HepG2 (cell line): ENCODE measurements at regions not wholly inside any gene's neighbourhood (a gene's known extent, or its start where the extent isn't known, plus 50 kb on each side); places are given as distances from the start of the nearest gene placed in this dataset.

Experiments used
- ATAC-seq: fragments of 200-7000 bp; cut with Tn5 transposase; 3 replicates; pipeline ENCODE4 v1.9.1; 2020; ENCODE audit warnings: mild to moderate bottlenecking, moderate library complexity
- BruUV-seq: library from RNA; stranded (reverse); fragments of 400-500 nt; replicated peaks from 2 replicates; lab custom pipeline; 2021; lab: Mats Ljungman, UMichigan
- CTCF ChIA-PET: fragments of 300-600 bp; formaldehyde crosslinking; extraction: SDS; loops from one replicate; lab custom pipeline; 2021; ENCODE audit warnings: low total read pairs, inconsistent platforms, low intra/inter-chr PET ratio; lab: Yijun Ruan, JAX
- POLR2A ChIA-PET: fragments of 350-600 bp; sonication (Branson Sonifier 250); formaldehyde crosslinking; loops from one replicate; lab custom pipeline; 2020; ENCODE audit warnings: antibody characterized with exemption, inconsistent platforms; lab: Yijun Ruan, JAX
- DNase-seq: peaks from one replicate; pipeline ENCODE4 v3.0.0-alpha.2; 2015; ENCODE audit warnings: low spot score
- FAIRE-seq: peaks from 3 replicates; lab custom pipeline; 2011; peaks lifted over from hg19 to GRCh38; lab: Jason Lieb, UNC
- H2AFZ ChIP-seq: one replicate; pipeline ENCODE4 v1.6.1; 2011; ENCODE audit warnings: low read length, inconsistent platforms
- H3K27ac ChIP-seq: fragments of 300-600 bp; 3 replicates; pipeline ENCODE4 v1.8.0; 2011; ENCODE audit warnings: mixed run types, mild to moderate bottlenecking, mixed read lengths, low read length, inconsistent platforms; ENCODE audit not compliant: insufficient read depth; ENCODE audit errors: extremely low read length
- H3K27me3 ChIP-seq, 2 experiments: fragments of 200-600 bp in 1 of 2; 2 replicates in 1 of 2; 3 replicates in 1 of 2; pipeline versions ENCODE4 v1.6.0 to v1.8.0; 2011; ENCODE audit warnings: low read length in 2 of 2, mild to moderate bottlenecking in 2 of 2, moderate library complexity in 2 of 2, inconsistent platforms in 1 of 2; ENCODE audit not compliant: insufficient read depth in 2 of 2, control insufficient read depth in 1 of 2
- H3K36me3 ChIP-seq, 2 experiments: fragments of 200-600 bp in 1 of 2; replicated peaks in 1 of 2; 2 replicates in 1 of 2; 3 replicates in 1 of 2; pipeline versions ENCODE4 v1.5.1 to v1.8.0; 2011; ENCODE audit warnings: low read length in 2 of 2, inconsistent platforms in 1 of 2; ENCODE audit not compliant: insufficient read depth in 2 of 2, control insufficient read depth in 1 of 2
- H3K4me1 ChIP-seq: 2 replicates; pipeline ENCODE4 v1.5.1; 2012; ENCODE audit warnings: low read length, inconsistent platforms; ENCODE audit not compliant: insufficient read depth
- H3K4me2 ChIP-seq: 2 replicates; pipeline ENCODE4 v1.6.0; 2011; ENCODE audit warnings: low read depth, low read length, inconsistent platforms
- H3K4me3 ChIP-seq, 3 experiments: fragments of 200-600 bp in 1 of 3; sonication (generic), shearing (Covaris generic) in 1 of 3; replicated peaks in 1 of 3; 2 replicates each; pipeline ENCODE4 v1.5.1; 2011 to 2016; ENCODE audit warnings: low read length in 3 of 3, inconsistent platforms in 2 of 3, low read depth in 2 of 3, mild to moderate bottlenecking in 2 of 3, control low read depth in 1 of 3, mixed read lengths in 1 of 3; ENCODE audit not compliant: insufficient read depth in 1 of 3
- H3K79me2 ChIP-seq: one replicate; pipeline ENCODE4 v1.6.1; 2011; ENCODE audit warnings: low read length, inconsistent platforms; ENCODE audit not compliant: insufficient read depth
- H3K9ac ChIP-seq: 2 replicates; pipeline ENCODE4 v1.6.0; 2011; ENCODE audit warnings: mild to moderate bottlenecking, low read depth, low read length, inconsistent platforms; ENCODE audit not compliant: insufficient read depth
- H3K9me3 ChIP-seq: 2 replicates; pipeline ENCODE4 v1.5.1; 2012; ENCODE audit warnings: mild to moderate bottlenecking, low read length
- H4K20me1 ChIP-seq: 2 replicates; pipeline ENCODE4 v1.6.0; 2011; ENCODE audit warnings: inconsistent platforms, mild to moderate bottlenecking, low read length, moderate library complexity; ENCODE audit not compliant: insufficient read depth
- CAMTA2 ChIP-seq: sonication (generic); formaldehyde crosslinking; IDR thresholded peaks from 2 replicates; pipeline ENCODE4 v1.4.0; 2020; ENCODE audit warnings: mild to moderate bottlenecking, missing genetic modification reagents, borderline replicate concordance
- ELF3 ChIP-seq: IDR thresholded peaks from 2 replicates; pipeline ENCODE4 v1.6.1; 2016; ENCODE audit warnings: missing genetic modification reagents, missing compliant biosample characterization
- KDM2A ChIP-seq: sonication (generic); formaldehyde crosslinking; IDR thresholded peaks from 2 replicates; pipeline ENCODE4 v1.4.0; 2020; ENCODE audit warnings: low read depth, missing genetic modification reagents, borderline replicate concordance
- KMT2B ChIP-seq: IDR thresholded peaks from 2 replicates; pipeline ENCODE4 v1.6.1; 2016; ENCODE audit warnings: missing genetic modification reagents, missing compliant biosample characterization
- LCORL ChIP-seq, 2 experiments: fragments of 450-650 bp in 1 of 2; sonication (generic) in 1 of 2; formaldehyde crosslinking in 1 of 2; IDR thresholded peaks; 2 replicates each; pipeline versions ENCODE4 v1.5.0 to v1.6.1; 2017 to 2020; ENCODE audit warnings: antibody characterized with exemption in 1 of 2, missing genetic modification reagents in 1 of 2
- MYC ChIP-seq: sonication (generic); formaldehyde crosslinking; IDR thresholded peaks from 2 replicates; pipeline ENCODE4 v1.9.0; 2021; ENCODE audit warnings: missing genetic modification reagents, borderline replicate concordance
- NFE2L1 ChIP-seq: sonication (generic); formaldehyde crosslinking; IDR thresholded peaks from 2 replicates; pipeline ENCODE4 v1.4.0; 2020; ENCODE audit warnings: missing genetic modification reagents, mild to moderate bottlenecking, borderline replicate concordance
- NFKB2 ChIP-seq: sonication (generic); formaldehyde crosslinking; IDR thresholded peaks from 2 replicates; pipeline ENCODE4 v1.4.0; 2020; ENCODE audit warnings: missing genetic modification reagents, borderline replicate concordance
- RAD51 ChIP-seq: fragments of 450-650 bp; IDR thresholded peaks from 2 replicates; pipeline ENCODE4 v1.6.1; 2016; ENCODE audit warnings: borderline replicate concordance
- RXRA ChIP-seq: sonication (generic); formaldehyde crosslinking; IDR thresholded peaks from 2 replicates; pipeline ENCODE4 v1.5.1; 2020; ENCODE audit warnings: missing genetic modification reagents
- SPEN ChIP-seq: sonication (generic); formaldehyde crosslinking; IDR thresholded peaks from 2 replicates; pipeline ENCODE4 v1.5.1; 2020; ENCODE audit warnings: low read depth, mild to moderate bottlenecking, missing genetic modification reagents
- TEAD3 ChIP-seq: optimal IDR thresholded peaks from 2 replicates; pipeline ENCODE3; 2016; ENCODE audit warnings: borderline replicate concordance
- TOPORS ChIP-seq: sonication (generic); formaldehyde crosslinking; IDR thresholded peaks from 2 replicates; pipeline ENCODE4 v1.8.0; 2023; ENCODE audit warnings: mild to moderate bottlenecking, missing genetic modification reagents
- ZMYM3 ChIP-seq: sonication (generic); formaldehyde crosslinking; IDR thresholded peaks from 2 replicates; pipeline ENCODE4 v1.5.1; 2020; ENCODE audit warnings: mild to moderate bottlenecking, missing genetic modification reagents
- ZNF138 ChIP-seq: sonication (generic); formaldehyde crosslinking; IDR thresholded peaks from 2 replicates; pipeline ENCODE4 v1.5.0; 2020; ENCODE audit warnings: mild to moderate bottlenecking, low read depth, missing genetic modification reagents
- ZNF256 ChIP-seq: sonication (generic); formaldehyde crosslinking; conservative IDR thresholded peaks from 2 replicates; pipeline ENCODE4 v1.4.0; 2020; ENCODE audit warnings: missing genetic modification reagents
- ZNF350 ChIP-seq: sonication (generic); formaldehyde crosslinking; IDR thresholded peaks from 2 replicates; pipeline ENCODE4 v1.4.0; 2020; ENCODE audit warnings: mild to moderate bottlenecking, low read depth, missing genetic modification reagents, borderline replicate concordance
- ZNF720 ChIP-seq: sonication (generic); formaldehyde crosslinking; IDR thresholded peaks from 2 replicates; pipeline ENCODE4 v1.4.0; 2020; ENCODE audit warnings: missing genetic modification reagents
- WGBS: methylation state at CpG from one replicate; pipeline ENCODE4 v1.1.6; 2017; ENCODE audit warnings: low lambda C conversion rate; 5-methylcytosine and 5-hydroxymethylcytosine counted together
- in situ Hi-C: cut with HindIII; loops from 2 replicates; pipeline ENCODE4 v1.10.0; 2017; ENCODE audit warnings: low pct_unique_long_range_greater_than_20kb; ENCODE audit not compliant: extremely low pct_ligation_motif_present
- intact Hi-C: fragments of 100-400 bp; cut with micrococcal nuclease; formaldehyde crosslinking; loops from one replicate; pipeline ENCODE4 v1.10.0; 2022; ENCODE audit not compliant: unreplicated experiment
- TF ChIP-seq, protein P1 (sequence below): IDR thresholded peaks from 2 replicates; pipeline ENCODE4 v1.6.1; 2016; ENCODE audit warnings: control low read depth

DNA sequence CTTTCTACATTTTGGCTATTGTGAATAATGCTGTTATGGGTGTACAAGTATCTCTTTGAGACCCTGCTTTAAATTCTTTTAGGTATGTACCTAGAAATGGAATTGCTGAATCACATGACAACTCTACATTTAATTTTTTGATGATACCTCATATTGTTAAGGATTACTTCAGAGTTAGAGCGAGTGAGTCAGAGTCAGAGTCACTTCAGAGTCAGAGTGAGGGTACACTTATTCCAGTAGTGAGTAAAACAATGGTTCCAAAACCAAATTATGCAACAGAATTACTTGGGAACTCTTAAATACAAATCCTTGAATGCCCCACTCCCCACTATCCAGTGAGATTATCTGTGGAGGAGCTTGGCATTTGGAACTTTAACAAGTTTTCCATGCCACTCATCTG lies 50.3 kb upstream of the SNRK start (continued):
- TF ChIP-seq, protein P1, sequence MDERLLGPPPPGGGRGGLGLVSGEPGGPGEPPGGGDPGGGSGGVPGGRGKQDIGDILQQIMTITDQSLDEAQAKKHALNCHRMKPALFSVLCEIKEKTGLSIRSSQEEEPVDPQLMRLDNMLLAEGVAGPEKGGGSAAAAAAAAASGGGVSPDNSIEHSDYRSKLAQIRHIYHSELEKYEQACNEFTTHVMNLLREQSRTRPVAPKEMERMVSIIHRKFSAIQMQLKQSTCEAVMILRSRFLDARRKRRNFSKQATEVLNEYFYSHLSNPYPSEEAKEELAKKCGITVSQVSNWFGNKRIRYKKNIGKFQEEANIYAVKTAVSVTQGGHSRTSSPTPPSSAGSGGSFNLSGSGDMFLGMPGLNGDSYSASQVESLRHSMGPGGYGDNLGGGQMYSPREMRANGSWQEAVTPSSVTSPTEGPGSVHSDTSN (CRISPR knock-in tag) = no peak

DNA sequence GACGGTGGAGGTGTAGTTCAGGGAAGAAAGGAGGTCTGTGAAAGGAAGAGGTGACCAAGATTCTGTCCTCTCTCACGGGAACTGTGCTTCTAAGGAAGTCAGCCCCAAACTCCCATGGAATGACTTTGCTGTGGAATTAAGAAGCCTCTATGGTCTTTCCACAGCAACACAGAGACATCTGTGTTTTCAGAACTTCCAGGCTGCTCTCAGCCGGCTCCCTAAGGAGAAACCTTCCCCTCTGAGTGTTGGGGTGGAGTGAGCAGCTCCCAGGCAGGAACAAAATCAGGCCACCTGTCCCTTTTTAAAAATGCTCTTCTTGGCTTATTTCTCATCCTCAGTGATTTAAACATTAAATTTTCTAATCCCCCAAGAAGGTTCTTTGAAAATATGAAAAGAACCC lies 53.3 kb upstream of the SNRK start:
- Histone ChIP-seq H3K27ac (no peak overlapping the region), H3K4me1 (no peaks in the 10 kb centered on the region), H3K27me3 (peaks cover 1 to 23% of the 10 kb centered on the region in 2 experiments; a peak in 3 of 5 replicates), H3K4me2 (no peak overlapping the region), H3K4me3 (no peak overlapping the region), H3K36me3 (no peaks in the 10 kb centered on the region), H4K20me1 (no peaks in the 10 kb centered on the region), H3K79me2 (no peaks in the 10 kb centered on the region), H3K9me3 (no peaks in the 10 kb centered on the region; the same call in 1 of the 2 replicates), H3K9ac (no peak overlapping the region), H2AFZ (no peak overlapping the region)
- in situ Hi-C loops (no loop called here), intact Hi-C loops (no loop called here)
- ChIA-PET CTCF (no interaction called here), POLR2A (no interaction called here)
- BruUV-seq = no TSS peak
- ATAC-seq (no peak), FAIRE-seq (no peak), DNase-seq (no peak)
- WGBS = 38% methylated on average over 3 of the region's 3 CpGs
- TF ChIP-seq KMT2B (CRISPR knock-in tag) (no peak), LCORL (IDR thresholded peaks at IDR 0.05) (no peak), LCORL (CRISPR knock-in tag; IDR thresholded peaks at IDR 0.05) (no peak), SPEN (CRISPR knock-in tag) (no peak), ZNF350 (CRISPR knock-in tag) (no peak), CAMTA2 (CRISPR knock-in tag) (no peak), KDM2A (CRISPR knock-in tag) (no peak), ZNF138 (no peak), RXRA (CRISPR knock-in tag) (no peak), ZNF720 (CRISPR knock-in tag) (no peak), NFE2L1 (CRISPR knock-in tag) (no peak), NFKB2 (CRISPR knock-in tag) (no peak), ZMYM3 (CRISPR knock-in tag) (no peak), ZNF256 (CRISPR knock-in tag) (no peak), RAD51 (no peak), ELF3 (CRISPR knock-in tag) (no peak), TEAD3 (no peak), MYC (CRISPR knock-in tag) (no peak), TOPORS (CRISPR knock-in tag) (no peak)
